Fibroblast of the aortic adventitia (primary cell): ENCODE measurements at regions not wholly inside any gene's neighbourhood (a gene's known extent, or its start where the extent isn't known, plus 50 kb on each side); places are given as distances from the start of the nearest gene placed in this dataset.

ENCODE experiments used
- DNase-seq: peaks from one replicate; pipeline ENCODE4 v3.0.0-alpha.2; 2010; ENCODE audit warnings: low read depth
- H3K4me3 ChIP-seq: 2 replicates; pipeline ENCODE4 v1.5.1; 2011; ENCODE audit warnings: low read depth, mild to moderate bottlenecking, control low read depth, low read length, moderate library complexity
- TF ChIP-seq, protein P1 (sequence below): IDR thresholded peaks from 2 replicates; pipeline ENCODE4 v1.5.1; 2011; ENCODE audit warnings: mild to moderate bottlenecking, low read length, control low read depth, inconsistent platforms; ENCODE audit not compliant: insufficient read depth

DNA sequence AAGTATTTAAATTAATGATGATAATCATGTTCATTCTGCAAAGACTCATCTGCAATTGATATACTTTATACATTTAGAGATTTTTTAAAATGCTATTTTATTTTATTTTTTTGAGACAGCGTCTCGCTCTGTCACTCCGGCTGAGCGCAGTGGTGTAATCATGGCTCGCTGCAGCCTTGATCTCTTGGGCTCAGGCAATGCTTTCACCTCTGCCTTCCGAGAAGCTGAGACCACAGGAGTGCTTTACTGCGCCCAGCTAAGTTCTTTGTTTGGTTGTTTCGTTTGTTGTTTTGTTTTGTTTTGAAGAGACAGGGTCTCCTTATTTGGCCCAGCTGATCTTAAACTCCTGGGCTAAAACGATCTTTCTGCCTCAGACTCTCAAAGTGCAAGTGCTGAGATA, 1541.0 kb downstream of the PCDH7 start:
- H3K4me3 ChIP-seq = no peak overlapping the region
- TF ChIP-seq, protein P1, sequence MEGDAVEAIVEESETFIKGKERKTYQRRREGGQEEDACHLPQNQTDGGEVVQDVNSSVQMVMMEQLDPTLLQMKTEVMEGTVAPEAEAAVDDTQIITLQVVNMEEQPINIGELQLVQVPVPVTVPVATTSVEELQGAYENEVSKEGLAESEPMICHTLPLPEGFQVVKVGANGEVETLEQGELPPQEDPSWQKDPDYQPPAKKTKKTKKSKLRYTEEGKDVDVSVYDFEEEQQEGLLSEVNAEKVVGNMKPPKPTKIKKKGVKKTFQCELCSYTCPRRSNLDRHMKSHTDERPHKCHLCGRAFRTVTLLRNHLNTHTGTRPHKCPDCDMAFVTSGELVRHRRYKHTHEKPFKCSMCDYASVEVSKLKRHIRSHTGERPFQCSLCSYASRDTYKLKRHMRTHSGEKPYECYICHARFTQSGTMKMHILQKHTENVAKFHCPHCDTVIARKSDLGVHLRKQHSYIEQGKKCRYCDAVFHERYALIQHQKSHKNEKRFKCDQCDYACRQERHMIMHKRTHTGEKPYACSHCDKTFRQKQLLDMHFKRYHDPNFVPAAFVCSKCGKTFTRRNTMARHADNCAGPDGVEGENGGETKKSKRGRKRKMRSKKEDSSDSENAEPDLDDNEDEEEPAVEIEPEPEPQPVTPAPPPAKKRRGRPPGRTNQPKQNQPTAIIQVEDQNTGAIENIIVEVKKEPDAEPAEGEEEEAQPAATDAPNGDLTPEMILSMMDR = no peak
- DNase-seq = no peak

DNA sequence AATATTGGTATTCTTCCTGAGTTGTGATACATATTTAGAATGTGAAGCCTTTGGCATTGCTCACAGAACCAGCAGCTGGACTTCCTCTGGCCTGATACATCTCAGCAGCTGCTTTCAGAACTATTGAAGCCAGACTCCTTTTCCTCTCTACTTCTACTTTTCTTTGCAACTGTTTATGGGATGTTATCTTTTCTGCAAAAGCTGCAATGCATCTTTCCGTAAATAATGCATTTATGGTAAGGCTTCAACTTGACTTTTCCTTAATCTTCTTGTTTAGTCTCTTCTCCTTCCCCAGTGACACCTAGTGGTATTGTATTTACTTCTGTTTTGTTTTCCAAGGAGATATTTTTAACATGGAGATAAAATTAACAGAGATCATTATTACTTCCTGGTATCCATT, 1548.7 kb downstream of the PCDH7 start:
- TF ChIP-seq, protein P1 = peak; percentile 33
- peak; percentile 44 for DNase-seq
- H3K4me3 ChIP-seq = no peak overlapping the region

DNA sequence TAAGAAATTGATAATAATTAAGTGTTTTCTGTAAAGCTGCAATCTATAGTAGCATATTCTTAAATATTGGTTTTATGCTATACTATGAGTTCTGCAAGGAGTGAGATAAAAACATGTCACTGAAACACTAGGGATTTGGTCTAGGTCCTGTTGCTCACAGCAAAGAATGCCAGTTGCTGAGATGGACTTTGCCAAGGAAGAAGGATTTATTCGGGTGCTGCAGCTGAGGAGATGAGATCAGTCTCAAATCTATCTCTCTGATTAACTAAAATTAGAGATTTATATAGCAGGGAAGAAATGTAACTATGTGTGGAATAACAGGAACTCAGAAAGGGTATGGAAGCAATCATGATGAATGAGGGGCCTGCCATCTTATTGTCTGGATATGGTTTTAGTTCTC, 1569.9 kb downstream of the PCDH7 start:
- H3K4me3 ChIP-seq = no peak overlapping the region
- DNase-seq = no peak
- TF ChIP-seq, protein P1 = no peak

- no peak for DNase-seq
- TF ChIP-seq, protein P1 = no peak
- no peak overlapping the region for H3K4me3 ChIP-seq
Observed at GRCh38 chr4:32318926-32319325, 1598.8 kb downstream of the PCDH7 start.

DNA sequence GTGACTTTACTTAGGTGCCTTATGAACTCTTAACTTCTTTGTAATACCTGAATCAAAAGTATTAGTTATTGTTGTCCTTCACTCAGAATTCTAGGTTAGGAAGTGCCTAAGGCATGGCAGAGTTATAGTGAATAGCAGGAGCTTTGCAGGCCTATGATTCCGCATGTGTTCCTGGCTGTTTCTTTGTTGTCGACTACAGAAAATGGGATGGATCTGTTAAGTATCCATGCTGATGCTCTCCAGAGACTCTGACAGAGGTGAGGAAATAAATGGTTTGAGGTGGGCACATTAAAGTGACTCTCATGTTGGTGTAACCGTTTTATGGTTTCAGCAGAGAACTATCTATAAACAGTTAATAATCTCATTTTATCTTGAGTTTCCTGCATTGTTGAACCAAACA, 1601.3 kb downstream of the PCDH7 start:
- TF ChIP-seq, protein P1 = no peak
- no peak for DNase-seq
- H3K4me3 ChIP-seq = no peak overlapping the region

GRCh38 chr4:32334759-32335158, 1614.6 kb downstream of the PCDH7 start:
- TF ChIP-seq, protein P1 = no peak
- no peak for DNase-seq

GRCh38 chr4:32337403-32337802, 1617.2 kb downstream of the PCDH7 start:
- no peak for DNase-seq
- no peak overlapping the region for H3K4me3 ChIP-seq

More at GRCh38 chr4:32334759-32335158, 1614.6 kb downstream of the PCDH7 start:
- no peak overlapping the region for H3K4me3 ChIP-seq

More at GRCh38 chr4:32337403-32337802, 1617.2 kb downstream of the PCDH7 start:
- TF ChIP-seq, protein P1 = no peak
